ENCODE measurements at regions not wholly inside any gene's neighbourhood (a gene's known extent, or its start where the extent isn't known, plus 50 kb on each side); places are given as distances from the start of the nearest gene placed in this dataset.

DNA sequence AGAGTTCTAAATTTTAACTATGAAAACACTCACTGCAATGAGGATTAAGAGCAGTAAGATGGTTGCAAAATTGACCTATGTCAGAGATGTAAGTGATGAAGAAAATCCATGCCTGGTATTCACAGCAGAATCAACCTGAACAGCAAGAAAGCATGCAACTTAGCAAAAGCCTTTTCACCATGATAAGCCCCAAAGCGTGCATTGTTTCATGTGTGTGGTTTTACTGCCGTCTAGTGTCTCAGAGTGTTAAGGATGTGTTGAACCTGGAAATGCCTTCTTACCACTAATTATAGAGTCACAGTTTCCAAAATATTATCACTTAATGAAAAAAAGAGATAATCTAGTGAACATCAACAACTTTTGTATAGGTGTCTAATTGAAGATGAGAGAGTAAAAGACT is 415.2 kb upstream of the TRPC7 start (continued):
- TF ChIP-seq, protein P1, sequence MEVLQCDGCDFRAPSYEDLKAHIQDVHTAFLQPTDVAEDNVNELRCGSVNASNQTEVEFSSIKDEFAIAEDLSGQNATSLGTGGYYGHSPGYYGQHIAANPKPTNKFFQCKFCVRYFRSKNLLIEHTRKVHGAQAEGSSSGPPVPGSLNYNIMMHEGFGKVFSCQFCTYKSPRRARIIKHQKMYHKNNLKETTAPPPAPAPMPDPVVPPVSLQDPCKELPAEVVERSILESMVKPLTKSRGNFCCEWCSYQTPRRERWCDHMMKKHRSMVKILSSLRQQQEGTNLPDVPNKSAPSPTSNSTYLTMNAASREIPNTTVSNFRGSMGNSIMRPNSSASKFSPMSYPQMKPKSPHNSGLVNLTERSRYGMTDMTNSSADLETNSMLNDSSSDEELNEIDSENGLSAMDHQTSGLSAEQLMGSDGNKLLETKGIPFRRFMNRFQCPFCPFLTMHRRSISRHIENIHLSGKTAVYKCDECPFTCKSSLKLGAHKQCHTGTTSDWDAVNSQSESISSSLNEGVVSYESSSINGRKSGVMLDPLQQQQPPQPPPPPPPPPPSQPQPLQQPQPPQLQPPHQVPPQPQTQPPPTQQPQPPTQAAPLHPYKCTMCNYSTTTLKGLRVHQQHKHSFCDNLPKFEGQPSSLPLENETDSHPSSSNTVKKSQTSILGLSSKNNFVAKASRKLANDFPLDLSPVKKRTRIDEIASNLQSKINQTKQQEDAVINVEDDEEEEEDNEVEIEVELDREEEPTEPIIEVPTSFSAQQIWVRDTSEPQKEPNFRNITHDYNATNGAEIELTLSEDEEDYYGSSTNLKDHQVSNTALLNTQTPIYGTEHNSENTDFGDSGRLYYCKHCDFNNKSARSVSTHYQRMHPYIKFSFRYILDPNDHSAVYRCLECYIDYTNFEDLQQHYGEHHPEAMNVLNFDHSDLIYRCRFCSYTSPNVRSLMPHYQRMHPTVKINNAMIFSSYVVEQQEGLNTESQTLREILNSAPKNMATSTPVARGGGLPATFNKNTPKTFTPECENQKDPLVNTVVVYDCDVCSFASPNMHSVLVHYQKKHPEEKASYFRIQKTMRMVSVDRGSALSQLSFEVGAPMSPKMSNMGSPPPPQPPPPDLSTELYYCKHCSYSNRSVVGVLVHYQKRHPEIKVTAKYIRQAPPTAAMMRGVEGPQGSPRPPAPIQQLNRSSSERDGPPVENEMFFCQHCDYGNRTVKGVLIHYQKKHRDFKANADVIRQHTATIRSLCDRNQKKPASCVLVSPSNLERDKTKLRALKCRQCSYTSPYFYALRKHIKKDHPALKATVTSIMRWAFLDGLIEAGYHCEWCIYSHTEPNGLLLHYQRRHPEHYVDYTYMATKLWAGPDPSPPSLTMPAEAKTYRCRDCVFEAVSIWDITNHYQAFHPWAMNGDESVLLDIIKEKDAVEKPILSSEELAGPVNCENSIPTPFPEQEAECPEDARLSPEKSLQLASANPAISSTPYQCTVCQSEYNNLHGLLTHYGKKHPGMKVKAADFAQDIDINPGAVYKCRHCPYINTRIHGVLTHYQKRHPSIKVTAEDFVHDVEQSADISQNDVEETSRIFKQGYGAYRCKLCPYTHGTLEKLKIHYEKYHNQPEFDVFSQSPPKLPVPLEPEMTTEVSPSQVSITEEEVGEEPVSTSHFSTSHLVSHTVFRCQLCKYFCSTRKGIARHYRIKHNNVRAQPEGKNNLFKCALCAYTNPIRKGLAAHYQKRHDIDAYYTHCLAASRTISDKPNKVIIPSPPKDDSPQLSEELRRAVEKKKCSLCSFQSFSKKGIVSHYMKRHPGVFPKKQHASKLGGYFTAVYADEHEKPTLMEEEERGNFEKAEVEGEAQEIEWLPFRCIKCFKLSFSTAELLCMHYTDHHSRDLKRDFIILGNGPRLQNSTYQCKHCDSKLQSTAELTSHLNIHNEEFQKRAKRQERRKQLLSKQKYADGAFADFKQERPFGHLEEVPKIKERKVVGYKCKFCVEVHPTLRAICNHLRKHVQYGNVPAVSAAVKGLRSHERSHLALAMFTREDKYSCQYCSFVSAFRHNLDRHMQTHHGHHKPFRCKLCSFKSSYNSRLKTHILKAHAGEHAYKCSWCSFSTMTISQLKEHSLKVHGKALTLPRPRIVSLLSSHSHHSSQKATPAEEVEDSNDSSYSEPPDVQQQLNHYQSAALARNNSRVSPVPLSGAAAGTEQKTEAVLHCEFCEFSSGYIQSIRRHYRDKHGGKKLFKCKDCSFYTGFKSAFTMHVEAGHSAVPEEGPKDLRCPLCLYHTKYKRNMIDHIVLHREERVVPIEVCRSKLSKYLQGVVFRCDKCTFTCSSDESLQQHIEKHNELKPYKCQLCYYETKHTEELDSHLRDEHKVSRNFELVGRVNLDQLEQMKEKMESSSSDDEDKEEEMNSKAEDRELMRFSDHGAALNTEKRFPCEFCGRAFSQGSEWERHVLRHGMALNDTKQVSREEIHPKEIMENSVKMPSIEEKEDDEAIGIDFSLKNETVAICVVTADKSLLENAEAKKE (CRISPR knock-in tag; IDR thresholded peaks at IDR 0.05) = no peak

DNA sequence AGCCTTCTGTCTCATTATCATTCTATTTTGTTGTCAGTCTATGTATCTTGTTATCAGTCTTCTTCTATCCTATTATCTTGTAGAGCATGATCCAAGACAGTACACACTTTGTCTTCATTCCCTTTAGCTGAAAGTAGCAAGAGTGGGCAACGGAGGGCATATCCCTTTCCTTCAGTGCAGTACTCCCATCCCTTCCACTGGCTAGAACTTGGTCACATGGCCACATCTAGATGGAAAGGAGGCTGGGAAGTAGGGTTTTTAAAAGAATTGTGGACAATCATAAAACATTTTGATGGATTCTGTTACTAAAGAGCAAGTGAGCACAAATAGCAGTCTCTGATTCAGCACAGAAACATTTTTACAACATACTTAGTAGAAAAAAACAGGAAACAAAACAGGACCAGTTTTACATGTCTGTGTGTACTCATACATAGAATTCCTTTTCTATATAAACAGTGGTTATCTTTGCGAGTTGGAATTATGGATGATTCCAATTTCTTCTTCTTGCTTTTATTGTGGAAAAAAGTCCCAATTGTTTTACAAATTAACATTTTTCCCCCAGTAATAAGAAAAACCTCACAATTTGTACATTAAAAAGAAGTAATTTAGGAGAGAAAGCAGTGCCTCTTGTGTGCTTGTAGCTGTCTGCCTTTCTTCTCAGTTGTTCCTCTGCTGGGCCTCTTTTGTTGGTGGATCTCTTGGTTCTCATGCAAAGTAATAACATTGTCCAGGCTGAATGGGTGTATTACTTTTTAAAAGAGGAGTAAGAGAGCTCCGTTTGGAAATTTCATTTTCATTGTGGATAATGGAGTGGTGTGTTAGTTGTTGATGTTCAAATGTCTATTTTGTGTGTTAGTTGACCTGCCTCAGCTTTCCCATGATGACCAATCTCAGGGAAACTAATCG is 410.9 kb upstream of the TRPC7 start:
- H3K4me3 ChIP-seq = 0 out of 2 replicates have a peak overlapping the region, but pooled peaks have one; percentile 14
- H3K36me3 ChIP-seq (ENCODE audit: insufficient read depth) = no peaks in the 10 kb centered on the region
- H3K9me2 ChIP-seq (ENCODE audit: insufficient read depth) = no peaks in the 10 kb centered on the region
- H3K36me3 Mint-ChIP-seq (ENCODE audit: low read depth) = peaks cover 7% of the 10 kb centered on the region; the same call in 2 of the 3 replicates
- no peak overlapping the region for H3K4me3 Mint-ChIP-seq
- peak overlapping the region; percentile 58 for H3K4me2 ChIP-seq
- H2AFZ ChIP-seq = no peak overlapping the region
- H3K27me3 Mint-ChIP-seq (ENCODE audit: insufficient read depth, low read depth, poor library complexity) = no peaks in the 10 kb centered on the region
- no peaks in the 10 kb centered on the region; the same call in 1 of the 3 replicates for H3K9me3 Mint-ChIP-seq
- DNase-seq (ENCODE audit: low spot score) (no peak), ATAC-seq (peak; percentile 57)
- no peaks in the 10 kb centered on the region for H3K27me3 ChIP-seq (ENCODE audit: insufficient read depth)
- H3K4me1 ChIP-seq (ENCODE audit: insufficient read depth) = peaks cover 35% of the 10 kb centered on the region
- H3K4me1 Mint-ChIP-seq = peaks cover 25% of the 10 kb centered on the region
- peak overlapping the region; percentile 84 for H3K27ac ChIP-seq (ENCODE audit: low read depth)
- H4K20me1 ChIP-seq (replicated peaks; ENCODE audit: insufficient read depth) = no peaks in the 10 kb centered on the region
- 0 out of 2 replicates have a peak overlapping the region, but pooled peaks have one; percentile 40 for H3K27ac Mint-ChIP-seq
- H3F3A ChIP-seq (replicated peaks; ENCODE audit: low read depth) = no peaks in the 10 kb centered on the region
- H3K79me2 ChIP-seq (replicated peaks; ENCODE audit: insufficient read depth) = no peaks in the 10 kb centered on the region
- TF ChIP-seq CREB1 (CRISPR knock-in tag; IDR thresholded peaks at IDR 0.05; ENCODE audit: low read depth) = no peak
- TF ChIP-seq, protein P2, sequence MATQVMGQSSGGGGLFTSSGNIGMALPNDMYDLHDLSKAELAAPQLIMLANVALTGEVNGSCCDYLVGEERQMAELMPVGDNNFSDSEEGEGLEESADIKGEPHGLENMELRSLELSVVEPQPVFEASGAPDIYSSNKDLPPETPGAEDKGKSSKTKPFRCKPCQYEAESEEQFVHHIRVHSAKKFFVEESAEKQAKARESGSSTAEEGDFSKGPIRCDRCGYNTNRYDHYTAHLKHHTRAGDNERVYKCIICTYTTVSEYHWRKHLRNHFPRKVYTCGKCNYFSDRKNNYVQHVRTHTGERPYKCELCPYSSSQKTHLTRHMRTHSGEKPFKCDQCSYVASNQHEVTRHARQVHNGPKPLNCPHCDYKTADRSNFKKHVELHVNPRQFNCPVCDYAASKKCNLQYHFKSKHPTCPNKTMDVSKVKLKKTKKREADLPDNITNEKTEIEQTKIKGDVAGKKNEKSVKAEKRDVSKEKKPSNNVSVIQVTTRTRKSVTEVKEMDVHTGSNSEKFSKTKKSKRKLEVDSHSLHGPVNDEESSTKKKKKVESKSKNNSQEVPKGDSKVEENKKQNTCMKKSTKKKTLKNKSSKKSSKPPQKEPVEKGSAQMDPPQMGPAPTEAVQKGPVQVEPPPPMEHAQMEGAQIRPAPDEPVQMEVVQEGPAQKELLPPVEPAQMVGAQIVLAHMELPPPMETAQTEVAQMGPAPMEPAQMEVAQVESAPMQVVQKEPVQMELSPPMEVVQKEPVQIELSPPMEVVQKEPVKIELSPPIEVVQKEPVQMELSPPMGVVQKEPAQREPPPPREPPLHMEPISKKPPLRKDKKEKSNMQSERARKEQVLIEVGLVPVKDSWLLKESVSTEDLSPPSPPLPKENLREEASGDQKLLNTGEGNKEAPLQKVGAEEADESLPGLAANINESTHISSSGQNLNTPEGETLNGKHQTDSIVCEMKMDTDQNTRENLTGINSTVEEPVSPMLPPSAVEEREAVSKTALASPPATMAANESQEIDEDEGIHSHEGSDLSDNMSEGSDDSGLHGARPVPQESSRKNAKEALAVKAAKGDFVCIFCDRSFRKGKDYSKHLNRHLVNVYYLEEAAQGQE (IDR thresholded peaks at IDR 0.05; ENCODE audit: unreplicated experiment) = no peak
- TF ChIP-seq, protein P1 (CRISPR knock-in tag; IDR thresholded peaks at IDR 0.05) = peak; percentile 66

Measured in GM23338 (cell line).